GM18861 (cell line): ENCODE measurements at regions not wholly inside any gene's neighbourhood (a gene's known extent, or its start where the extent isn't known, plus 50 kb on each side); places are given as distances from the start of the nearest gene placed in this dataset.
A peak's percentile ranks its signal among the peaks of the same experiment; 100 is the strongest.
"Not testable (repeated sequence)": the region's sequence is repeated elsewhere in the genome, so short reads cannot be mapped to it uniquely, and the experiment has no call there.

Experiments
- ATAC-seq: cut with Tn5 transposase; IDR thresholded peaks from one replicate; pipeline ENCODE4 v1.9.1; 2021; ENCODE audit not compliant: unreplicated experiment

DNA sequence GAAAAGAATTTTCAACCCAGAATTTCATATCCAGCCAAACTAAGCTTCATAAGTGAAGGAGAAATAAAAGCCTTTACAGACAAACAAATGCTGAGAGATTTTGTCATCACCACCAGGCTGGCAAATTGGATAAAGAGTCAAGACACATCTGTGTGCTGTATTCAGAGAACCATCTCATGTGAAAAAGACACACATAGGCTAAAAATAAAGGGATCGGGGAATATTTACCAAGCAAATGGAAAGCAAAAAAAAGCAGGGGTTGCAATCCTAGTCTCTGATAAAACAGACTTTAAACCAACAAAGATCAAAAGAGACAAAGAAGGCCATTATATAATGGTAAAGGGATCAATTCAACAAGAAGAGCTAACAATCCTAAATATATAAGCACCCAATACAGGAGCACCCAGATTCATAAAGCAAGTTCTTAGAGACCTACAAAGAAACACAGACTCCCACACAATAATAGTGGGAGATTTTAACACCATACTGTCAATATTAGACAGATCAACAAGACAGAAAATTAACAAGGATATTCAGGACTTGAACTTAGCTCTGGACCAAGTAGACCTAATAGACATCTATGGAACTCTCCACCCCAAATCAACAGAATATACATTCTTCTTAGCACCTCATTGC, 55.9 kb upstream of the ACSM6 start:
- not testable (repeated sequence) for ATAC-seq

DNA sequence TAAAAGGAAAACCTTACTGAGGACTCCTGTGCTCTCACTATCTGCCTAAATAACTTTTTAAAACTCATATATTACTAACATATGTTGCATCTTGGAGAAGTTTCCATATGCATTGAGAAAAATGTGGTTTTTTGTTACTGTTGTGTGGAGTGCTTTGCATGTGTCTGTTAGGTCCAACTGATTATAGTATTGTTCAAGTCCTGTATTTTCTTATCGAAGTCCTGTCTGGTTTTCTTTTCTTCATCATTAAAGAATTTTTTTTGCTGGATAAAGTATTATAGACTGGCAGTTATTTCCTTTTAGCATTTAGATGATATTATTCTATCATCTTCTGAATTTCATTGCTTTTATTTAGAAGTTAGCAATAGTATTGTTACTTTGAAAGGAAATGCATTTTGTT, 59.5 kb upstream of the ACSM6 start:
- ATAC-seq, result no peak

DNA sequence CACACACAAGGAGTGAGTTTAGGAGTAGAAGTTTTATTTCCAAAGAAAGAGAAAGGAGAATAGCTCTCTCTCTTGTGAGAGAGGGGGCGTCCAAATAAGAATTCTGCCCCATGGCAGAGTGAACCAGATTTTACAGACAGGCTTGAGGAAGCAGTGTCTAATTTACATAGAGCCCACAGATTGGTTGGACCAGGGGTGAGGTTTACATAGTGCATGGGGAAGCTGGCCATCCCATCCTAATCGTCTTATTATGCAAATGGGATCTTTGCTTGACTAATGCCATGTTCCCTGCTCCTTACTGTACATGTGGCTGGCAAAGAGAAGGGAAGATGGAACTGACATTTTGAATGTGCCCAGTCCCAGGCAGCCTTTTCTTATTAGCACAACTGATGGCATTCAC, 60.0 kb upstream of the ACSM6 start:
- no peak for ATAC-seq

DNA sequence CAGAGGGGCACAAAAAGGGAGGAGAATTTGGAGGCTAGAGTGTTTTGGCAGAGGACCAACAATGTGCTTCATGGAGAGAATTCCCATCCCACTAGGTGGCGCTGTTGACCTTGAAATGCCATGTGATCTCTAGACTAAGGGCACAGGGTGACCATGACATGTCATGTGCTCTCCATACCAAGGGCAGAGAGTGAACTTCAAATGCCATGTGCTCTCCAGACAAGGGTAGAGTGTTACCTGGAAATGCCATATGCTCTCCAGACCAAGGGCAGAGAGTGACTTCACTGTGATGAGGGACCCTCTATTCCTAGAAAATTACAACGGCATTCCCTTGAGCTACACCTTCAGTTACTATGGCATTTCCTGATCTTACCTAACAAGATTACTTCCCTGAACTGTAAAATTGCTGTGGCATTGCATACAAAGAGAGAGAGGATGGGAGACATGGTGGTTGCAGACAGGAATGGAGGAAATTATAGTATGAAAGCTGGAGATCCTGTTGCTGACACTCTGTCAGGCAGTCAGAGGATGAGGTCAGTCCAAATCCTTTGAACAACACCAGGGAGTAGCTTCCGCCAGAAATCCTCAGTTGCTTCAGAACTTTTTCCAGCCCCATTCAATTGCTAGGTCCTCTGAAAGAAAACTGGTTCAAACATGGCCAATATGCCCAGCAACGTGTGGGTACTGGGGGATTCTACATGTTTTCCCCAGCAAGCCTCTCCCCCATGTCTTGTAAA, 60.9 kb upstream of the ACSM6 start:
- ATAC-seq, result peak; percentile 90

DNA sequence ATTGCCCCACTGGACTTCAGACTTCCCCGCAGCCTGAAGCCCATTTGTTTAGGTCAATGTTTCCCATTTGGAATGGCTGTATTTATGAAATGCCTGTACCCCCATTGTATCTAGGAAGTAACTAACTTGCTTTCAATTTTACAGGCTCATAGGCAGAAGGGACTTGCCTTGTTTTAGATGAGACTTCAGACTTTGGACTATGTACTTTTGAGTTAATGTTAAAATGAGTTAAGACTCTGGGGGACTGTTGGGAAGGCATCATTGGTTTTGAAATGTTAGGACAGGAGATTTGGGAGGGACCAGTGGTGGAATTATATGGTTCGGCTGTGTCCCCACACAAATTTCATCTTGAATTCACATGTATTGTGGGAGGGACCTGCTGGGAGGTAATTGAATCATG, 61.1 kb upstream of the CYP2C8 start:
- not testable (repeated sequence) for ATAC-seq

DNA sequence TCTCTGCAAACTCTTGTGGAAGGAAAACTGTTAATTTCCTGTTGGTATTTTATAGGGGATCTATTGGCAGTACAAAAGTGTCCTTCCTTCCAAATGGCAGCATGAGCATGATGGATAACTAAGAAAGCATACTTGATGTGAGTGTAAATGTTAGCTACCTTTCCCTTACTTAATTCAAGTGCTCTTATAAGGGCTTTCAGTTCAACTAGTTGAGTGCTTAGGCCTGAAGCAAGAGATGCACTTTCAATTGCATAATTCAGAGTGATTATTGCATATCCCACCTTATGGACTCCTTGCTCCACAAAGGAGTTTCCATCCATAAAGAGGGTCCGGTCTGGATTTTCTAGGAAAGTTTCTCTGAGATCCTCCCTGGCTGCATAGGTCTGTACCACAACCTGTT, 56.3 kb upstream of the CYP2C8 start:
- no peak for ATAC-seq

DNA sequence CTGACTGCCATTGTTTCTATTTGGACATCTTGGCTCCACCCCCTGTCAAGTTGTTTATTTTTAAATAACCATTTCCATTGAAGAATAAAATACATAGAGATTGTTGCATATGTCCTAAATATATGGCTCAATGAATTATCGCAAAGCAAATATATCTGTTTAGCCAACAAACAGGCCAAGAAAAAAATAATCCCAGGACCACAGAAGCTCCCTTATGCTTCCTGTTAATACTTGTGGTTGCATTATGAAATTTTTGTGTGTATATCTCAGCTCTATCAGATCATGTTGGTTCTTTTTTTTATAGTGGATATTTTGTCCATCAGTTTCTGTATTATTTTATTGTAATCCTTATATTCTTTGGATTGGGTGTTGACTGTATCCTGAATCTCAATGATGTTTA, 53.4 kb upstream of the CYP2C8 start:
- ATAC-seq, result no peak

DNA sequence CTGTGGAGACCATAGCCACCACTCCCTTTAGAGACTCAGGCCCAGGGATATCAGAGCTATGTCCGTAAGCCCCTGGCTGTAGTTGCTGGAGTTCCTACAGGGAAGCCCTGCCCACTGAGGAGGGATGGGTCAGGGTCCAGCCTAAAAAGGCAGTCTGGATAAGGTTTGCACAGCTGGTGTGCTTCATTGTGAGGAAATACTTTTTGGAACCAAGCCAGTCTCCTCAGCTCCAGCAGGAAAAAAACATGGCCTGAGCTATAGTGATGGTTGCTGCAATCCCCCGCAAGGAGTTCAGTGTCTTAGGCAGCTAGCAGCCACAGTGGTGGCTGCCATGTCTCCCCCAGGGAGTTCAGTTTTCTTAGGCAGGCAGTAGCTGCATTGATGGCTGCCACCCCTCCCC, 52.6 kb upstream of the CYP2C8 start:
- no peak for ATAC-seq
